CD4-positive, alpha-beta T cell treated with Interleukin-4 for 4 hours (primary cell): ENCODE measurements at regions not wholly inside any gene's neighbourhood (a gene's known extent, or its start where the extent isn't known, plus 50 kb on each side); places are given as distances from the start of the nearest gene placed in this dataset.
"Not testable (repeated sequence)": the region's sequence is repeated elsewhere in the genome, so short reads cannot be mapped to it uniquely, and the experiment has no call there.

Experiments used
- DNase-seq: peaks from one replicate; pipeline ENCODE4 v3.0.0-alpha.2; 2020

DNA sequence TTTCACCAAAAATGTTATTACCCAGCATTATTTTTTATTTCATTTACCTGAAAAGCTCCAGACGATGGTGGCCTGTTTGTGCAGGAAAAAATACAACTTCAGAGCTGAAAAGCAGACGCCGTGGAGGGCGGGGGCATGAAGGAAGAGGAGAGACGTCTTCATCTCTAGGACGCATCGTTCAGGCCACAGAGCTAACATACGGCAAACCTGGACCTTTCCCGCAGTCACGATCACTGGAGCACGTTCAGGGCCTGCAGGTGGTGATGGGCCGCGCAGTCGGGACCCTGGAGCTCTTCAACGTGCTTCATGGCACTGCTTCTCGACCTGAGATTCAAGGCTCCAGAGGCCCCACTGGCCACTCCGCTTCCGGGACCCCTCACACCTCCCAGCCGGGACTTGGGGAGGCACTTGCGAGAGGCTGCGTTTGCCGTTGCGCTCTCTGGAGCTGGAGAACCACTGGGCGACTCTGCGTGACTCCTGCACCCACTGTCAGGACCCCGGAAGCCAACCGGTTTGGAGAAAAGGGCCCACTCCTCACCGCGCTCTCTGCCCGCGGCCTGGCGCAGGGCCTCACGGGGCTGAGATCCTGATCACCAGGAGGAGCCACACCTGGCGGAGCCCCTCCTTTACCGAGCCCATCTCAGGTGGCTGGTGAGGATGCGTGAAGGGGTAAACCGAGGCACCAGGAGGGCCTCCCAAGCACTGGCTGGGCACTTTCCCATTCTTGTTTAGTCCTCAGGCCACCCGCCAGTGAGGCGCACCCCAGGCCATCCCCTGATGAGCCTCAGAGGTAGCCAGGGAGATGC, 164.4 kb upstream of the AFDN start:
- DNase-seq: no peak

- no peak for DNase-seq
Observed at GRCh38 chr6:167662881-167663205, 163.9 kb upstream of the AFDN start.

DNA sequence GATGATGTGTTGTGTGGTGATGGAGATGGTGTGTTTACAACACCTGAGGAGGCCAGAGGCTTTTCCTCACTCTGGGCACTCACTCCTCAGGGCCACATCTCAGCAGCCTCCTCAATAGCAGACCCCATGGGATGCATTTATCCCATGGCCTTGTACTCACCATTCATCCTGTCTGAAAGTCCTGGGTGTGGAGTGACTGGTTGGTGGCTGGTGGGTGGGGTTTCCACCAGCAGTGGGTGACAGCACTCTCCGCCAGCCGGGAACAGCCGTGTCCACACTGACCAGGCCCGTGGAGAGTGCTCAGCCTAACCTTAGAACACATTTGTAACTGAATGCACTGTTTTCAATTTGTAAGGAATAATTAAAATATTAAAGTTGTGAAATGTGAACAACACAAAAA, 163.4 kb upstream of the AFDN start:
- DNase-seq: no peak

DNA sequence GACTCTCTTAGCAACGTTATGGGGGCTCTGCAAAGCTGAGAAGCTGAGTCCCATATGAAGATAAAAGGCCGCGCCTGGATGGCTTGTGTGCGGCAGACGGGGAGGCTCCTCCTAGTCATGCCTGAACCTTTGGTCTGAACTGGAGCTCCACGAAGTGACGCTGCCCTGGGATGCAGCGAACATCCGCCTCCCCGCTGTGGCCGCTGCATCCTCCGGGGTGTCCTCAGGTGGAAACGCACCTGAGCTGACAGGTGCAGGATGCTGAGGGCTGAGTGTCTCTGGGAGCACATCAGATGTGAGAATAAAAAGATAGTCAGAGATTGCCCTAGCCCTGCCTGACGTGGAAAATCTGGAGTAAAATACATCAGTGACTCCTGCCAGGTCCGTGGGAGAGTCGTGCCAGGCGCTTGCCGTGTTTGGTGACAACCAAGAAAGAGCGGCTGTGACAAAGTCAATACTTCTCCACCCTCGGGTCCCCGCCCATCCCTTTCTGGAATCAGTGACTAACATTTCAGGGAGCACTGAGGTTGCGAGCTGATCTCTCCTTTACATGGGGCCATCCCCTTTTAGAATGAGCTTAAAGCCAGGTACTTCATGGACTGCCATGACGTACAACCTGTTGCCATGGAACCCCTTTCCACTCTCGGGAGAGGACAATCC, 162.8 kb upstream of the AFDN start:
- no peak for DNase-seq

DNA sequence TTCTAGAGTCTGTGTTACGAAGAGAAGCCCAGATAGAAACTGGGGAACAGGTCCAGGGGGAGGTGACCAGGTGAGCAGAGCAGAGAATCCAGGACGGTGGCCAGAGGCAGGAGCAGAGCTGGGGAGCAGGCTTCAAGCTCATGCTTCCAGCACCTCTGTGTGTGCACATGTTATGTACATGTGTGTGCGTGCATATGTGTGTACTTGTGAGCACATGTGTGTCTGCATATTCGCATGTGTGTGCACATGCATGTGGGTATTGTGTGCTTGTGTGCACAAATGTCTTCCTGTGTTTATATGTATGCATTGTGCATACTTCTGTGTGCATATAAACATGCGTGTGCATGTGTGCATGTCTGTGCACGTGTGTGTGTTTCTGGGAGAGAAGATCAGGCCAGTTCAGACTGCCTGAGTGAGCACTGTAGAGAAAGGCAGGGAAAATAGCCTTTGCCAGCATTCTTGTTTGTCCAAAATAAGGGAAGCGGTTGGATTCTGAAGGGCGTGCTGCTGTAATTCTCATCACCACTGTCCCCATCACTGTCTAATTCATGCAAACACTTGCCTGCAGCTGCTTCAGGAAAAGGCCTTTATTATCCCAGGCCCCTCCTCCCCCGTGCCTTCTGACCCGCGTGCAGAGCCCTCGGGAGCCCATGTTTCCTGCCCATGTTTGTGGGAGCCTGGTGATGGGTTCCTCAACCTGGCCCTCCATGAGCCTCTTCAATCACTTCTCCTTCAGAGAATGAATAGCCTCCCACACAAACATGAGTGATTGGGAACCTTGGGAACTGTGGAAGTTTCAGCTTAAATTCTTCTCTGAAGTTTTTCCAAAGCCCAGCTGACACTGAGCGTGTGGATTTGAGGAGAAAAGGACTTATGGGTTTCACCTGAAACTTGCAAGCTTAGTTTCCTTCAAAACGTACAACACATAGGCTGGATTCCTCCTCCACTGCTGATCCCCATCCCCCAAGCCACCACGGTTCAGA, 161.7 kb upstream of the AFDN start:
- no peak for DNase-seq

DNA sequence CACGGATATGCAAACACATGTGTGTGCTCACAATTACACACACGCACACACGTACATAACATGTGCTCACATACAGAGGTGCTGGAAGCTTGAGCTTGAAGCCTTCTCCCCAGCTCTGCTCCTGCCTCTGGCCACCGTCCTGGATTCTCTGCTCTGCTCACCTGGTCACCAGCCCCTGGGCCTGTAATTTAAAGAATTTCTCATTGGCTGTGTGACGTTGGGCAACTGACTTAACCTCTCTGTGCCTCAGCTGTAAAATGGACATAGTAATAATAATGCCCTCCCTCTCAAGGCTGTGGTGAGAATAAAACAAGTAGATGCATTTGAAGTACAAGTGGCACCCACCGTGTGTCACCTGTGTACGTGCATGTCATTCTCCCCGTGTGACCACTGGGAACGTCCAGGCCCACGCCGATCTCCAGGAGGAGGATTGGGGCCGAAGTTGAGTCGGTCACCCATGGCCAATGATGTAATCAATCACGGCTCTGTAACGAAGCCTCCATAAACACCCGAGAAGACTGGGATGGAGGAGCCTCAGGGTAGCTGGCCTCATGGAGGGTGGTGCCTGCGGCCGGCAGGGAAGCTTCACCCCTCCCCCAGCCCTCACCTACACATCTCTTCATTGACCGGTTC, 160.9 kb upstream of the AFDN start:
- no peak for DNase-seq

DNA sequence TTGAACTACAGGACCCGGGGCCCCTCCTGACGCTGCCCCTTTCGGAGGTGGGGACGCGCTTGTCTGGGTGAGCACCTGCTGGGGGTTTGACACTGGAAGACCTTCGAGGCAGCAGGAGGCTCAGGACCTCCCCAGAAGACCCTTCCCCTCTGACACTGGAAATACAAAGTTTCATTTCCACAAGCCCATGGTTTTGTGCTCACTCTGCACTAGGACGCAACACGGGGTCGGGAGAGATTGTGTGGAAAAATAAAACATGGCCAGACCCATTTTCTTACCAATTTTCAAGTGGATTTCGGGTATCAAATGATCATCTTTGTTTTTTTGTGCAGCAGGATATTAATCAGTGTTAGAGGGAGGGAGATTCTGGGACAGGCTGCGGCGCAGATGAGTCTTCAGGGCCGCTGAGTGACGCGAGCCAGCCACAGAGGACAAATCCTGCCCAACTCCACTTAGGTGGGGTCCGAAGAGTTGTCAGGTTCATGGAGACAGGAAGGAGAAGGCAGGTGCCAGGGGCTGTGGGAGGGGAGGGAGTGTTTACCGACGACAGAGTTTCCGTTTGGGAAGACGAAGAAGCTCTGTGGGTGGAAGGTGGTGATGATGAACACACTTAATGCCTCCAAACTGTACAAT, 160.0 kb upstream of the AFDN start:
- DNase-seq: no peak

DNA sequence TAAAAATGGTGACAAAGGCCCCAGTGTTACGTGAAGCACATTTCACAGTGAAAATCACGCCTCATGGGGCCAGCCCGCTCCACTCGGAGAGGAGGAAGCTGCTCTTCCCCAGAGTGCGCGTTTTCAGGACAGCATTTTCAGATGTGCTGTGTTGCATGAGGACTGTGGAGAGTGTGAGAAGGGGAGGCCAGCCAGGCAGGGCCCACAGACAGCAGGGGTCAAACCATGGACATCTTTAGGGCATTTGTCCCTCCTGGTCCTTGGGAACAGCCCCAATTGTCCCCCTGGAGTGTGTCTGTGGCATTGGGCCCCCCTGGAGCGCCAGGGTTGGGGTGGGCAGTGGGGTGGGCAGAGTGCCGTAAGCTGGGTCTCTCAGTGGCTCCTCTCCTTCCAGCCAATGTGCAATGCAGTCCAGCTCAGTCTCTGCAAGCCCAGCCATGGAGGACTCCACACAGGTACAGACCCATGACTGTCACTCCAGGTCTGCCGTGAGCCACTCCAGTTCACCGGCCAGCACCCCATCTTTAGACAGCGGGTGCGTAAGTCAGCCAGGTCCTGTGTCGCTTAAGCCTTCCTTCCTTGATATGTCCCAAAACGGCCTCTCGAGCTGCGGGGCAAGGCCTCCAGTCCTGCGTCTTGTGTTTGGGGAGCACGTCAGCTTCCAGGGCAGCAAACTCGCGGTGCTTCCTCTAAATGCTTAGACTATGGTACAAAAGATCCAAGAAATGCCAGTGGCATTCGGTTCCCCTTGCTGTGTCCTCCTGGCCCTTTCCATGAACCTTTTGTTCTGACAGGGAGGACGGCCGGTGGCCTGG, 159.3 kb upstream of the AFDN start:
- DNase-seq: no peak

GRCh38 chr6:167668019-167668753, 158.5 kb upstream of the AFDN start:
- no peak for DNase-seq

DNA sequence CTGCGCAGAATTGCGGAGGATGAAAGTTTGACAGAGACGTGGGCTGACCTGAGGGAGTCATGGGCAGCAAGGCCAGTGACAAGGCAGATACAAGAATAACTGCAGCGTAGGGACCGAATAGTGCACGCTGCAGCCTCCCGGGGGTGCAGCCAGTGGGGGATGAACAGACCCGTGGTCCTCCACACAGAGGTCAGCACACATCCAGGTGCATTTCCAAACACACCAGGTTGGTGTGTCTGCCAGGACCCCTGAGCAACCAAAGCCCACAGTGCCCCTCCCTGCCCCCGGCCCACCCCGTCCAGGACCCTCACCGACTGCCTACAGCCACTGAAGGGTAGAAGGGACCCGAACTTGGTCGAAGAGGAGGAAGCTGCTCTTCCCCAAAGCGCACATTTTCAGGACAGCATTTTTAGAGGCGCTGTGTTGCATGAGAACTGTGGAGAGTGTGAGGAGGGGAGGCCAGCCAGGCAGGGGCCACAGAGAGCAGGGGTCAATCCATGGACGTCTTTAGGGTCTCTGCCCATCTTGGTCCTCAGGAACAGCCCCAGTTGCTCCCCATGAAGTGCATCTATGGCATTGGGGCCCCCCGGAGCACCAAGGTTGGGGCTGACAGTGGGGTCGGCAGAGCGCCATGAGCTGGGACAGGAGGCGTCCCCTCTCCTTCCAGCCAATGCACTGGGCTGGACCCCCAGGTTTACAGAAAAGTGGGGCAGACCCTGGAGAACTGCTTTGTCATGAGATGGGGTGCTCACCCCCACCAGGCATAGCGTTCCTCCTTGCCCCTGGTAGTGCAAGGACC, 157.8 kb upstream of the AFDN start:
- DNase-seq: no peak

DNA sequence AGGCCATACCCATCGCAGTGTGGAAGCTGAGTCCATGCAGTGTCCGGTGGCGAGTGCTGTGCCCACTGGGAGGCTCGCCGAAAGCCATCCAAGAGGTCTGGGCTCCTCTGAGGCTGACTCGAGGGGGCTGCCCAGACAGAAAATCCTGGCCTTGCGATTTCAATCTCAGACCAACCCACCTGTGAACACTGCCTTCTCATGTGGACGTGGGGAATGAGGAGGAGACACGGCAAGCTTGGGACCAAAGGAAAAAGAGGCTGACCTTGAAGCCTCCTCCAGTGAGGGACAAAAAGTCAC, 157.2 kb upstream of the AFDN start:
- no peak for DNase-seq

DNA sequence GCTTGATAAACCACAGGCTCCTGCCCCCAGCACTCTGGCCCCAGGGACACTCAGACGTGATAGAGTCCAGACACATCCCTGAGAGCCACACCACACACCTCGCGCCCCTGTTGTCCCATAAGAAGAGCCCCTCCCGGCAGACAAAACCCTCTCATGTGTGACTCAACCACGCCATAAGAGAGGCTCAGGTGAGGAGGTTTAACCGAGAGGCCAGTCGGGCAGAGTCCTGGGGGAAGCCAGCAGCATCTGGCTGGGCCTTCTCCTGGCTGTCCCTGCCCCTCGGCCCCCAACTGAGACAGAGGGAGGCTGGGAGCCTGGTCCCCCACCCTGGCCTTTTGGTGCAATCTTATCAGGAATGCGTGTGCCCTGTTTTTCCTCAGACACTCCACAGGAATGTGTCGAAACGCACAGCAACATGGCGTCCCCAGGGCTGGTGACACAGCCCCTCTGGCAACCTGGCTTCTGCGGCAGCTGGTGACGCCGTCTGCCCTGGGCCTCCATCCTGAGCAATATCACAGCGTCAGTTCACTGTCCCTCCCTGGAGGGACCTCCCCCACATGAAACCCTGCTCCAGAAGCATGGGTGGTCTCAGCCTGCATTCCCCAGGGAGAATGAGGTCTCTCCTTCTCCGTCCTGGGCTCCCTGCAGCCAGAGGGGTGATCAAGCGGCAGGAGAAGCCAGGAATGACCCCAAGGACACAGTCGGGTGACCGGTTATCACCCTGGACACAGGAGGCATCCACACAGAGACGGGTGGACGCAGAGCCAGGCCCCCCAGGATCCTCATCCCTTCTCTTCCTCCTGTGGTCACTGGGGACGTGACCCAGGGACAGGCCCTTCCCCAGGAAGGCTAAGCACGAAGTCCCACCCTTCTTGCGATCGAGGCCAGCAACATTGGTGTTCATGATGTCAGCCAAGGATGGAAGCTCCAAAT, 156.6 kb upstream of the AFDN start:
- DNase-seq: no peak

DNA sequence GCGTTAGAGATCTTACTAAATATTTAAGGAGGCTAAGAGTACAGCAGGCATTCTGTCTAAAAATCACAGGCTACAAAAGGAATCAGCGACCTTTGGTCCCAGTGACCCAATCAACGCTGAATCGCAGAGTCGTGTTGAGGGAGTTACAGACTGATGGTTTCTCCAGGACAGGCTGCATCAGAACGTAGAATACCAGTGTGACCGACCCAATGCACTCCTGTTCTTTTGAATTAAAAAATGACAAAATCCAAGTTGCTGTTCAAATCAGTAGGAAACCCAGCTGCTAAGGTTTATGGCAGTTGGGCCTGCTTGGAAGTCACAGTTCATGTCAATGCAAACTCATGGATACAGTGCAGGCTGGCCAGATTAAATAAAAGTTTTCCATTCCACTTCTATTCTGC, 155.8 kb upstream of the AFDN start:
- no peak for DNase-seq

GRCh38 chr6:167671379-167671976, 155.2 kb upstream of the AFDN start:
- not testable (repeated sequence) for DNase-seq

DNA sequence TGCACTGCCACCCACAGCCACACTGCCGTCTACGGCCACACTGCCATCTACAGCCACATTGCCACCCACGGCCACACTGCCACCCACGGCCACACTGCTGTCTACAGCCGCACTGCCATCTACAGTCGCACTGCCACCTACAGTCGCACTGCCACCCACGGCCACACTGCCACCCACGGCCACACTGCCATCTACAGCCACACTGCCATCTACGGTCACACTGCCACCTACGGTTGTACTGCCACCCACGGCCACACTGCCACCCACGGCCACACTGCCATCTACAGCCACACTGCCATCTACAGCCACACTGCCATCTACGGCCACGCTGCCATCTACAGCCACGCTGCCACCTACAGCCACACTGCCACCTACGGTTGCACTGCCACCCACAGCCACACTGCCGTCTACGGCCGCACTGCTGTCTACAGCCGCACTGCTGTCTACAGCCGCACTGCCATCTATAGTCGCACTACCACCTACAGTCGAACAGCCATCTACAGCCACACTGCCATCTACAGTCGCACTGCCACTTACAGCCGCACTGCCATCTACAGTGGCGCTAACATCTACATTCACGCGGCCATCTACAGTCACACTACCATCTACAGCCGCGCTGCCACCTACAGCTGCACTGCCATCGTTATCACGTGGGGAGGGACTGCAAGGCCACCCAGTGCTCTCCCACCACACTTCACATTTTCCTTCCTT, 154.6 kb upstream of the AFDN start:
- DNase-seq: no peak

DNA sequence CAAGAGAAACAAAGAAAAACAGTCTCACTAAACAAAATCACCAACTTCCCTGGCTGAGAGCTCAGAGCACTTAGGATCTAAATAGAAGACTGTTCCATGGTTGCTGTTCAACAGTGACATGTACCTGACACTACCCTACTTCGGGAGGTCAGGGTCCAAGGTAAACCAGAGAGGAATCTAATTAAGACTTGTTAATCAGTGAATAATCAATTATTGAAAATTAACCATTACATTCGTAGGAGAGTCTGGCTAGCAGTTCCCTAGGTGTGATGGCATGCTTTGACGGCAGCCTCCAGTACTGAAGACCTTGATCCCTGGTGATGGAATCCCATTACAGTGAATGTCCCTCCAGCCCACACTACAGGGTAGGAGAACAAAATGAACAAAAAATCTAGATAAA, 154.0 kb upstream of the AFDN start:
- no peak for DNase-seq

DNA sequence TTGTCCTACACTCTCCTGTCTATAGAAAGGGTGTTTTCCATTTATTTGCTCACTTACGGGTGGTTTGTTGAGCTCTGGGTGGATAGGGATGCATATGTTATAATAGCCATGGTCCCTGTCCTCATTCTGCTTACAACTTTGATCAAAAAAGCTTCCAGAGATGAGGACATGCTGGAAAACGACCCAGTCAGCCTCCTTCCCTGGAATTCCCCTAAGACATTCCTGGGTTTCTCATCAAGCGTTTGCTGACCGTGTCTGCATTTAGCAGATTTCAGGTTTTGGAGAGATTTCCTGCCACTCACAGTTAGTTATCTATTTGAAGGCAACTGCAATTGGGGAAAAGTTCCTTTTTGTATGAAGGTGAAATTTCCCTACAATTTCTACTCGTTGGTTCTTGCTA, 152.8 kb upstream of the AFDN start:
- DNase-seq: no peak

DNA sequence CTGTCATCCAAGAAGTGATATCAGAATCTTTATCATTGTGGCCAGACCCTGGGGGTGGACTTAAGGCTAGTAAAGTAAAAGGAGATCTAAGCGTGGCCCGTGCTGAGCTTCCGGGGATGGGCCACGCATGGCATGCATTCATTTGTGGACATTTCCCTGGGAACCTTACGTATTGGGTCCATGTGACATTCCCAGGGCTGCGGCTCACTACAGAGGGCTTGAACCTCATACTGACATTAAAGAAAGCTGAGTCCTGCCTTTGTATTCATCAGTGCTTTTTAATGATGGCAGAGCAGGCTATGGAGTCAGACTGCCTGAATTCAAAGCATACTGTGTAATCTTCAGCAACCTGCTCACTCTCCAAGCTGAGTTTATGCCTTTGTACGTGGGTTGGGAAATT, 152.2 kb upstream of the AFDN start:
- no peak for DNase-seq
